HL-60 (cell line): ENCODE measurements at regions not wholly inside any gene's neighbourhood (a gene's known extent, or its start where the extent isn't known, plus 50 kb on each side); places are given as distances from the start of the nearest gene placed in this dataset.

Experiments
- GABPA ChIP-seq: IDR thresholded peaks from 2 replicates; pipeline ENCODE4 v1.6.1; 2012; ENCODE audit warnings: low read depth
- POLR2AphosphoS5 ChIP-seq: IDR thresholded peaks from 2 replicates; pipeline ENCODE4 v1.6.1; 2012; ENCODE audit warnings: low read depth
- SPI1 ChIP-seq: IDR thresholded peaks from 2 replicates; pipeline ENCODE4 v1.6.1; 2012; ENCODE audit warnings: low read depth, mild to moderate bottlenecking, borderline replicate concordance
- TF ChIP-seq, protein P1 (sequence below): IDR thresholded peaks from one replicate; pipeline ENCODE4 v1.5.1; 2011; ENCODE audit warnings: low read length, control low read depth, inconsistent platforms; ENCODE audit not compliant: insufficient read depth

DNA sequence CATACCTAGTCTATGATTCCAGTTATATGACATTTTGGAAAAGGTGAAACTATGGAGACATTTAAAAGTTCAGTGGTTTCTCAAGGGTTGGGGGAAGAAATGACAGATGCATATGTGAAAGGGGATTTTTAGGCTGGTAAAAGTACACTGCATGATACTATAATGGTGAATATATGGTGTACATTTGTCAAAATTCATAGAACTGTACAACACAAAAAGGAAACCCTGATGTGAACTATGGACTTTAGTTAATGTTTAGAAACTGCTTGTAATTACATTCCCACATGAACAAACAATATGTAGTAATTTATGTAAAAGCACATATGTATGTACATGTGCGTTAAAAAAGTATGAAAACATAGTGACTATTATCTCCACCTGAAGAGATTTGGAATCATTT lies 907.3 kb upstream of the CITED2 start:
- TF ChIP-seq, protein P1, sequence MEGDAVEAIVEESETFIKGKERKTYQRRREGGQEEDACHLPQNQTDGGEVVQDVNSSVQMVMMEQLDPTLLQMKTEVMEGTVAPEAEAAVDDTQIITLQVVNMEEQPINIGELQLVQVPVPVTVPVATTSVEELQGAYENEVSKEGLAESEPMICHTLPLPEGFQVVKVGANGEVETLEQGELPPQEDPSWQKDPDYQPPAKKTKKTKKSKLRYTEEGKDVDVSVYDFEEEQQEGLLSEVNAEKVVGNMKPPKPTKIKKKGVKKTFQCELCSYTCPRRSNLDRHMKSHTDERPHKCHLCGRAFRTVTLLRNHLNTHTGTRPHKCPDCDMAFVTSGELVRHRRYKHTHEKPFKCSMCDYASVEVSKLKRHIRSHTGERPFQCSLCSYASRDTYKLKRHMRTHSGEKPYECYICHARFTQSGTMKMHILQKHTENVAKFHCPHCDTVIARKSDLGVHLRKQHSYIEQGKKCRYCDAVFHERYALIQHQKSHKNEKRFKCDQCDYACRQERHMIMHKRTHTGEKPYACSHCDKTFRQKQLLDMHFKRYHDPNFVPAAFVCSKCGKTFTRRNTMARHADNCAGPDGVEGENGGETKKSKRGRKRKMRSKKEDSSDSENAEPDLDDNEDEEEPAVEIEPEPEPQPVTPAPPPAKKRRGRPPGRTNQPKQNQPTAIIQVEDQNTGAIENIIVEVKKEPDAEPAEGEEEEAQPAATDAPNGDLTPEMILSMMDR, result no peak
- no peak for TF ChIP-seq POLR2AphosphoS5
- TF ChIP-seq GABPA, result no peak
- no peak for TF ChIP-seq SPI1
